ENCODE measurements at regions not wholly inside any gene's neighbourhood (a gene's known extent, or its start where the extent isn't known, plus 50 kb on each side); places are given as distances from the start of the nearest gene placed in this dataset.

GRCh38 chr16:13425836-13426235 is 494.1 kb upstream of the ERCC4 start (continued):
- no peak for TF ChIP-seq FOSL2 (CRISPR knock-in tag; IDR thresholded peaks at IDR 0.05)

DNA sequence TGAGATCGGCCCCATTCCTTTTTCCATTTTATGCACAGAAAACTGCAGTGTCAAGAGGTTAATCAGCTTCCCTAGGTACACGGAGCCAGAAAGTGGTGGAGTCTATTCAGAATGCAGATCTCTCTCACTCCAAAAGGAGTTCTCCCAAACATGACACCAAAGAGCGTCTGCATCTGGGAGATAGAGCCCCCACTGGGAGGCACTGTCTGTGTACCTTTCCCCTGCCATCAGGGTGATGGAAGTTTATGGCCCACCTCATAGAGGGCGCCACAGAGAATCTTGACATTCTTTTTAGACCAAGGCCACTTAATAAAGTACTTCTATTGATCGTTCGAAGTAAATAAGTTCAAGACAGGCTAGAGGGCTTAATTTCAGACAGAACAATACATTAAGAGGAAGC is 493.7 kb upstream of the ERCC4 start:
- H2AFZ ChIP-seq (ENCODE audit: low read length): no peak overlapping the region
- in situ Hi-C loops (cut with HindIII; ENCODE audit: extremely low pct_ligation_motif_present, low pct_unique_long_range_greater_than_20kb) (no loop called here), intact Hi-C loops (cut with micrococcal nuclease; ENCODE audit: unreplicated experiment) (no loop called here)
- TF ChIP-seq CTCF (CRISPR knock-in tag; IDR thresholded peaks at IDR 0.05): peak; percentile 70
- peak; percentile 86 for TF ChIP-seq SMC3 (IDR thresholded peaks at IDR 0.05; ENCODE audit: low read length)
- TF ChIP-seq XRCC5 (optimal IDR thresholded peaks at IDR 0.05; ENCODE audit: low read length): peak; percentile 61
- TF ChIP-seq SNAPC5 (CRISPR knock-in tag; IDR thresholded peaks at IDR 0.05; ENCODE audit: borderline replicate concordance): no peak
- TF ChIP-seq ZNF691 (CRISPR knock-in tag; IDR thresholded peaks at IDR 0.05; ENCODE audit: borderline replicate concordance, low read depth): 0 out of 2 replicates have a peak, but pooled peaks have one; percentile 19
- TF ChIP-seq NR2C2 (CRISPR knock-in tag; IDR thresholded peaks at IDR 0.05; ENCODE audit: borderline replicate concordance): no peak
- peak; percentile 85 for TF ChIP-seq STAG1 (CRISPR knock-in tag; IDR thresholded peaks at IDR 0.05)
- peak; percentile 85 for TF ChIP-seq RAD21 (CRISPR knock-in tag; IDR thresholded peaks at IDR 0.05)
- H3K27ac ChIP-seq (ENCODE audit: extremely low read length, insufficient read depth, low read length): no peak overlapping the region
- no TSS peak for BruUV-seq (replicated peaks)
- ATAC-seq (peak; percentile 97), DNase-seq (ENCODE audit: low spot score) (peak; percentile 60), FAIRE-seq (peak; percentile 77)
- H3K27me3 ChIP-seq (ENCODE audit: control insufficient read depth in 1 of 2, insufficient read depth in 2 of 2, low read length in 2 of 2): no peaks in the 10 kb centered on the region
- H3K79me2 ChIP-seq (ENCODE audit: insufficient read depth, low read length): no peaks in the 10 kb centered on the region
- no peak overlapping the region for H3K9ac ChIP-seq (ENCODE audit: insufficient read depth, low read depth, low read length)
- H3K4me1 ChIP-seq (ENCODE audit: insufficient read depth, low read length): no peaks in the 10 kb centered on the region
- 33% methylated on average over 6 of the region's 6 CpGs for WGBS (ENCODE audit: low lambda C conversion rate)
- H3K4me2 ChIP-seq (ENCODE audit: low read depth, low read length): no peak overlapping the region
- H3K9me3 ChIP-seq (ENCODE audit: low read length): no peaks in the 10 kb centered on the region
- H3K4me3 ChIP-seq (replicated peaks in 1 of 3; ENCODE audit: insufficient read depth in 1 of 3, low read depth in 2 of 3, low read length in 3 of 3): no peak overlapping the region
- H3K36me3 ChIP-seq (replicated peaks in 1 of 2; ENCODE audit: control insufficient read depth in 1 of 2, insufficient read depth in 2 of 2, low read length in 2 of 2): no peaks in the 10 kb centered on the region
- CTCF ChIA-PET (ENCODE audit: low intra/inter-chr PET ratio, low total read pairs): interaction anchor here (1.9 kb wide), 1 partner anchor 28 kb away, joined by 13 read pairs; no protein-coding TSS in a partner anchor
- POLR2A ChIA-PET: no interaction called here
- H4K20me1 ChIP-seq (ENCODE audit: insufficient read depth, low read length): no peaks in the 10 kb centered on the region
